Loucy (cell line): ENCODE measurements at regions not wholly inside any gene's neighbourhood (a gene's known extent, or its start where the extent isn't known, plus 50 kb on each side); places are given as distances from the start of the nearest gene placed in this dataset.

ENCODE experiments used
- H2AFZ ChIP-seq: fragments of 200-600 bp; sonication (generic); 2 replicates; pipeline ENCODE4 v1.6.0; 2016; ENCODE audit warnings: antibody characterized with exemption, mild to moderate bottlenecking, low read length, moderate library complexity
- H3F3A ChIP-seq: fragments of 200-600 bp; 2 replicates; pipeline ENCODE4 v1.6.0; 2016; ENCODE audit warnings: antibody characterized with exemption, low read depth, mild to moderate bottlenecking
- H3K27me3 ChIP-seq: fragments of 200-600 bp; sonication (generic); 2 replicates; pipeline ENCODE4 v1.6.1; 2014; ENCODE audit warnings: low read length, mild to moderate bottlenecking; ENCODE audit not compliant: insufficient read depth, poor library complexity, severe bottlenecking
- H3K36me3 ChIP-seq: fragments of 200-600 bp; sonication (generic); 2 replicates; pipeline ENCODE4 v1.6.1; 2016; ENCODE audit warnings: low read length; ENCODE audit not compliant: insufficient read depth
- H3K4me1 ChIP-seq: fragments of 200-600 bp; sonication (generic); 2 replicates; pipeline ENCODE4 v1.5.1; 2014; ENCODE audit warnings: low read length, mild to moderate bottlenecking; ENCODE audit not compliant: insufficient read depth, poor library complexity, severe bottlenecking
- H3K4me2 ChIP-seq: fragments of 200-600 bp; sonication (generic); 2 replicates; pipeline ENCODE4 v1.6.0; 2014; ENCODE audit warnings: antibody characterized with exemption, low read length, low read depth, mild to moderate bottlenecking; ENCODE audit not compliant: poor library complexity, severe bottlenecking
- H3K4me3 ChIP-seq: fragments of 200-600 bp; sonication (generic); 2 replicates; pipeline ENCODE4 v1.5.1; 2014; ENCODE audit warnings: low read length, mild to moderate bottlenecking, mixed read lengths; ENCODE audit not compliant: poor library complexity, severe bottlenecking
- H3K79me2 ChIP-seq: fragments of 200-600 bp; sonication (generic); 2 replicates; pipeline ENCODE4 v1.6.1; 2014; ENCODE audit warnings: low read length; ENCODE audit not compliant: insufficient read depth
- H3K9ac ChIP-seq: fragments of 200-600 bp; sonication (generic); 2 replicates; pipeline ENCODE4 v1.6.0; 2014; ENCODE audit warnings: mild to moderate bottlenecking, low read depth, low read length, moderate library complexity; ENCODE audit not compliant: poor library complexity, severe bottlenecking
- H3K9me2 ChIP-seq: fragments of 200-600 bp; sonication (generic); replicated peaks from 2 replicates; pipeline ENCODE4 v1.6.1; 2016; ENCODE audit warnings: low read depth, low read length, mixed read lengths
- H3K9me3 ChIP-seq: fragments of 200-600 bp; sonication (generic); 2 replicates; pipeline ENCODE4 v1.6.1; 2014; ENCODE audit warnings: mild to moderate bottlenecking, antibody characterized with exemption, low read length, low read depth; ENCODE audit not compliant: insufficient read depth
- H4K20me1 ChIP-seq: fragments of 200-600 bp; sonication (generic); 2 replicates; pipeline ENCODE4 v1.6.0; 2014; ENCODE audit warnings: antibody characterized with exemption, low read length, mild to moderate bottlenecking; ENCODE audit not compliant: insufficient read depth, poor library complexity, severe bottlenecking
- CTCF ChIP-seq: fragments of 200-600 bp; sonication (generic); conservative IDR thresholded peaks from 2 replicates; pipeline ENCODE4 v1.5.1; 2014; ENCODE audit warnings: mild to moderate bottlenecking, antibody characterized with exemption, low read length
- EZH2phosphoT487 ChIP-seq: fragments of 200-600 bp; IDR thresholded peaks from 2 replicates; pipeline ENCODE4 v1.6.1; 2018; ENCODE audit warnings: antibody characterized with exemption, mild to moderate bottlenecking, moderate library complexity, borderline replicate concordance

GRCh38 chr7:106354822-106355221, 70.0 kb upstream of the NAMPT start:
- no peaks in the 10 kb centered on the region for H3K36me3 ChIP-seq
- no peaks in the 10 kb centered on the region for H3K79me2 ChIP-seq
- no peak overlapping the region for H3K4me3 ChIP-seq
- no peaks in the 10 kb centered on the region for H3K27me3 ChIP-seq
- H3K9me2 ChIP-seq = no peaks in the 10 kb centered on the region
- H3K9me3 ChIP-seq = no peaks in the 10 kb centered on the region
- H3K4me1 ChIP-seq = no peaks in the 10 kb centered on the region
- no peak overlapping the region for H3K4me2 ChIP-seq
- H2AFZ ChIP-seq = no peak overlapping the region
- H3F3A ChIP-seq = no peaks in the 10 kb centered on the region
- TF ChIP-seq EZH2phosphoT487 (no peak), CTCF (no peak)
- H3K9ac ChIP-seq = no peak overlapping the region
- no peaks in the 10 kb centered on the region for H4K20me1 ChIP-seq

GRCh38 chr7:106353944-106354343, 69.2 kb upstream of the NAMPT start:
- H3K9me2 ChIP-seq = no peaks in the 10 kb centered on the region
- H3K36me3 ChIP-seq = no peaks in the 10 kb centered on the region
- no peaks in the 10 kb centered on the region for H3K4me1 ChIP-seq
- TF ChIP-seq CTCF = no peak
- TF ChIP-seq EZH2phosphoT487 = no peak
- no peaks in the 10 kb centered on the region for H3F3A ChIP-seq
- H3K4me3 ChIP-seq = no peak overlapping the region
- H4K20me1 ChIP-seq = no peaks in the 10 kb centered on the region
- H3K27me3 ChIP-seq = no peaks in the 10 kb centered on the region
- H3K9ac ChIP-seq = no peak overlapping the region
- H3K9me3 ChIP-seq = no peaks in the 10 kb centered on the region
- no peak overlapping the region for H2AFZ ChIP-seq
- no peaks in the 10 kb centered on the region for H3K79me2 ChIP-seq
- H3K4me2 ChIP-seq = no peak overlapping the region

GRCh38 chr7:106348231-106348630, 63.4 kb upstream of the NAMPT start:
- Histone ChIP-seq H3K9ac (no peak overlapping the region), H3F3A (no peaks in the 10 kb centered on the region), H3K79me2 (no peaks in the 10 kb centered on the region), H3K9me3 (no peaks in the 10 kb centered on the region; the same call in 1 of the 2 replicates), H4K20me1 (no peaks in the 10 kb centered on the region), H3K4me1 (peaks cover 10% of the 10 kb centered on the region), H3K27me3 (peaks cover 17% of the 10 kb centered on the region), H3K4me3 (no peak overlapping the region), H2AFZ (no peak overlapping the region), H3K4me2 (no peak overlapping the region), H3K36me3 (no peaks in the 10 kb centered on the region), H3K9me2 (no peaks in the 10 kb centered on the region)
- TF ChIP-seq CTCF (no peak), EZH2phosphoT487 (no peak)
